ENCODE measurements at regions not wholly inside any gene's neighbourhood (a gene's known extent, or its start where the extent isn't known, plus 50 kb on each side); places are given as distances from the start of the nearest gene placed in this dataset.

DNA sequence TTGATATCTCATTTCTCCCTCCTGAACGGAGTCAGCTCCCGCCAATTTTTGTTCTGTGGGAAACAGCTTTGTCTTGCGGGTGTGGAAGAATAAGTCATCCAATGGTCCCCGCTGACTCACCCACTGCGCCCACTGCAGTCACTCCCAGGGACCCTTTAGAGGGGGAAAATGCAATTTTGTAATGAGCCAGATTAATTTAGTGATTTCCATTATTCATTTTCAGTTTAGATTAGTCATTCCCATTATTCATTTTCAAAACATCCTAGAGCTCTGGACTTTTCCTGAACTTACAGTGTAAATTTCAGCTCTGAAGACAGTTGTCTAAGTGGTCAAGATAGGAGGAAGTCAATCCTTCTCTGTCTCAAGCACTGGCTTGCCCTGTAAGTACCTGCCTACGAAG, 154.9 kb upstream of the TMEM72 start:
- TF ChIP-seq, protein P1, sequence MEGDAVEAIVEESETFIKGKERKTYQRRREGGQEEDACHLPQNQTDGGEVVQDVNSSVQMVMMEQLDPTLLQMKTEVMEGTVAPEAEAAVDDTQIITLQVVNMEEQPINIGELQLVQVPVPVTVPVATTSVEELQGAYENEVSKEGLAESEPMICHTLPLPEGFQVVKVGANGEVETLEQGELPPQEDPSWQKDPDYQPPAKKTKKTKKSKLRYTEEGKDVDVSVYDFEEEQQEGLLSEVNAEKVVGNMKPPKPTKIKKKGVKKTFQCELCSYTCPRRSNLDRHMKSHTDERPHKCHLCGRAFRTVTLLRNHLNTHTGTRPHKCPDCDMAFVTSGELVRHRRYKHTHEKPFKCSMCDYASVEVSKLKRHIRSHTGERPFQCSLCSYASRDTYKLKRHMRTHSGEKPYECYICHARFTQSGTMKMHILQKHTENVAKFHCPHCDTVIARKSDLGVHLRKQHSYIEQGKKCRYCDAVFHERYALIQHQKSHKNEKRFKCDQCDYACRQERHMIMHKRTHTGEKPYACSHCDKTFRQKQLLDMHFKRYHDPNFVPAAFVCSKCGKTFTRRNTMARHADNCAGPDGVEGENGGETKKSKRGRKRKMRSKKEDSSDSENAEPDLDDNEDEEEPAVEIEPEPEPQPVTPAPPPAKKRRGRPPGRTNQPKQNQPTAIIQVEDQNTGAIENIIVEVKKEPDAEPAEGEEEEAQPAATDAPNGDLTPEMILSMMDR (IDR thresholded peaks at IDR 0.05) = no peak
- TF ChIP-seq POLR2A (IDR thresholded peaks at IDR 0.05) (no peak), EP300 (IDR thresholded peaks at IDR 0.05) (no peak)
